Right hindlimb (tissue), 1 donor: ENCODE measurements at regions not wholly inside any gene's neighbourhood (a gene's known extent, or its start where the extent isn't known, plus 50 kb on each side); places are given as distances from the start of the nearest gene placed in this dataset.

Experiments used
- DNase-seq: peaks from one replicate; pipeline ENCODE4 v3.0.0-alpha.2; 2018

GRCh38 chrY:15535131-15535530 is 1010.8 kb downstream of the NLGN4Y start:
- no peak for DNase-seq

- DNase-seq, result no peak
These were observed 1011.6 kb downstream of the NLGN4Y start for GRCh38 chrY:15535784-15536511.

GRCh38 chrY:15540516-15540915 is 1016.2 kb downstream of the NLGN4Y start:
- DNase-seq, result no peak

GRCh38 chrY:15546177-15546754 is 1021.9 kb downstream of the NLGN4Y start:
- no peak for DNase-seq

DNA sequence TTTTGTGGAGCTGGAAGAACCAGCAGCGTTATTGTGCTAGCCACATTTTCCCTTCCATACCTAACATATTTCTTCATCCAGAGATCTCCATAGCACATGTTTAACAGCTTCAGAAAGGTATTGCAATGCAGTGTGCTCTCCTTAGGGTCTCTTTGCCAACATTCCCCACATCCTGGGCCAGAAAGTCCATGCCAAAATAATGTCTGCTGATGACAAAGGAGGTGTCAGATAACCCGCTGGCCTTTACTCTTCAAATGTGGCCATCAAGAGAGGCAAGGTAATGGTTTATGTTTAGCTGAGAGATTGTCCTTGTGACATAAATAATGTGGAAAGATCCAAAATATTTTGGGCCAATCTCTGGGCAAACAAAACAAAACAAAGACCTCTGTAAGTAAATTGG is 1027.7 kb downstream of the NLGN4Y start:
- DNase-seq, result no peak

DNA sequence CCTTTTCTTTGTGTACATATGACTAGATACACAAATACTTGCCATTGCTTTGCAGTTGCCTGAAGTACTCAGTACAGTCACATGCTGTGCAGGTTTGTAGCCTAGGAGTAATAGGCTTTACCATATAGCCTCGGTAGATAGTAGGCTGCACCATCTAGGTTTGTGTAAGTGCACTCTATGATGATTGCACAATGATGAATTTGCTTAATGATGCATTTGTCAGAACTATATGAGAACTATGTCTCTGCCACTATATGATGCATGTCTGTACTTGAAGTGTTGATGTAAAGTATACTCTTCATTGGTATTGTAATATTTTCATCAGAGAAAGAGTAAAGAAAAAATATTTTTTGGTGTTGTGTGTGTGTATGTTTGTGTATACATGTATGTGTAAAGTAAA is 1030.7 kb downstream of the NLGN4Y start:
- DNase-seq, result no peak

DNA sequence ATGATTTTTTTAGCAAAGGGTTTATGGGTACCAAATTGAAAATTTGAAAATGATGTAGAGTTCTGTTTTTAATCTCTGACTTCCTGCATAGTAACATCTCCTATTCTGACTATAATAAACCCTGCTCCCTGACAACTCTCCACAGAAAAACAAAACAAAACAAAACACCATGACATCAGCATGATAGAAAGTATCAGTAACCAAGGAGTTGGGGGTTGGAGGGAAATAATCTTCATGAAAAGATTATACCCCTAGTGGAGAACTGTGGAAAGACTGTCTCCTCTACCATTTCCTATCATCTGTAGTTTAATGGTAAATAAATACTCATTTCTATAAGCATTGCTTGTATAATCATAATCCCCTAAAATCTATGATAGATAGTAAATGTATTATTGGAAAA is 1034.8 kb downstream of the NLGN4Y start:
- no peak for DNase-seq

GRCh38 chrY:15560840-15561239 is 1036.5 kb downstream of the NLGN4Y start:
- no peak for DNase-seq

DNA sequence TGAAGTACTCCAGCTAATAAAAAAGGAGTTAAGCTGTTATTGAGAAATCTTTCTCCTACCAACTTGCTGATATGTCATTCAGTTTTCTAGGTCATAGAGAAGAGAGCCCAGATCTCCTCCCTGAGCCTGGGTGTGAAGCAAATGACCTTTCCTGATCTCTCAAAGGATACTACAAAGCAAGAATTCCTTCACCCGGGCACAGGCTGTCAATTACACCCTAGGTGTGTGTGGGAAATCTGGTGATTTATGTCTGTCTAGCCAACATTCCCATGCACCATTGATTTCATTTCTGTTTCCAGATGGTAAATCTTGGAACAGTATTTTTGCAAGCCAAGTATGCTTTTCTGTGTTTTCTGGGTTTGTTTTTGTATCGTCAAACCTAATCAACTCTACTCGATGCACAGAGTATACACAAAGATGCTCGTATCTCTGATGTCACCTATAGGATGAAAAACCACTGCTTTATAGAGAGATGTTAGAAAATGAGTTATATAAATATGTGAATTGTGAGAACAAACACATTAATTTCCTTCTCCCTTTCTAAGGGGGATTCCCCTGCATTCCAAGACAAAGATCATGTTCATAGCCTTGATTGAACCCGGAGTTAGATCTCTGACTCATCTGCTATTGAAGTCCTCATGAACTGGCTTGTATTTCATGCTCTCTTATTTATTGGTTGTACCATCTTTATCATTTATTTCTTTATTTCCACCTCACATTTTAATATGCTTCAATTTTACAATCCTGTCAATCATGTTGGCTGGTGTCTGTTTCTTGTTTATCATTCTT is 1037.4 kb downstream of the NLGN4Y start:
- no peak for DNase-seq

- DNase-seq, result no peak
These were observed 1053.6 kb downstream of the NLGN4Y start for GRCh38 chrY:15577886-15578285.

DNA sequence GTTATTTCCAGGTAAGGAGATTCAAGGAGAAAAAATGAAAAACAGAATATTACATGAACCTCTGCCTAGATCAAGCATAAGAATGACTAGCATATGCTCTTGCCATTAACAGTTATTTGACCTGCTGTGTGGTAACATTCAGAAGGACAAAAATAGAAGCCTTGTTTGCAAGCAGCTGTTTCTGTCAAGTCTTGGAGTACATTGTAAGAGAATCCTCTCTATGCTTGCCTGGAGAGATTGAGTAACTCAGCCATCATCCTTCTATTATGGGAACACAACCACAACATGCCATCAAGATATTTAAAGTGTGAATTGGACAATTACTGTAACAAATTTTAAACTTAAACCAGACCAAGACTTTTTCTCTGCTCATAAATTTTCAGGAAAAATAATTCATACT is 1054.4 kb downstream of the NLGN4Y start:
- DNase-seq, result no peak

- DNase-seq, result no peak
These were observed 1054.9 kb downstream of the NLGN4Y start for GRCh38 chrY:15579245-15579644.

DNA sequence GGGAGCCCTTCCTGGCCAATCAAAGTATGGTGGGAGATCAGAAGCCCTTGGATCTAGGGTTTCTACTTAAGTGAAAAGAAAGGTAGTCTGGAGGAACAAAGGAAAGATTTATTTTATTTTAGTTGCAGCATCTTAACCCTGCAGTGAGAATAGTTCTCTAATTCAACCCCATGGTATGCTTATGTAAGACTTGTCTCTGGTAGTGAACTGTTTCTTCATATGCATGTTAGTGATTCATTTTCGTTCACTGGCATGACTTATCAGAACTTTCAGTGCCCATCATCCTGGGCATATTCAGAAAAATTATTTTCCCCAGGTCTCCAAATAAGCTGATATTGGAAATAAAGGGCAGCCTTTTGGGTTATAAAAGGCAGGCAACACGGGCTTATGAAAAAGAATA is 1058.8 kb downstream of the NLGN4Y start:
- no peak for DNase-seq

DNA sequence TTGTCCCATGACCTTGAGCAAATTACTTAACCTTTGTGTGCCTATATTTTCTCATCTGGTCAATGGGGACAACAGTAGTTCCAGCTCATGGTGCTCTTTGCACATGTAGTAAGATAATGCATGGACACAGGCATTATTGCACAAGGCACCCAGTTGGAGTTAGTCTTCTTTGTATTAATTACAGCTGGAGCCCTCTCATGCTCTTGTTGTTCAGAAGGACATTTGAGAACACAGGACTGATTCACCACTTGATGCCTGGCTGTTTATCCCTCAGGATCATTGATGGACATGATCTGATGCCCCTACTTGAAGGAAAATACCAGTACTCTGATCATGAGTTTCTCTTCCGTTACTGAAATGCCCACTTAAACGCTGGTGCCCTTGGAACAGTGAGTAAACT is 1068.6 kb downstream of the NLGN4Y start:
- no peak for DNase-seq

DNA sequence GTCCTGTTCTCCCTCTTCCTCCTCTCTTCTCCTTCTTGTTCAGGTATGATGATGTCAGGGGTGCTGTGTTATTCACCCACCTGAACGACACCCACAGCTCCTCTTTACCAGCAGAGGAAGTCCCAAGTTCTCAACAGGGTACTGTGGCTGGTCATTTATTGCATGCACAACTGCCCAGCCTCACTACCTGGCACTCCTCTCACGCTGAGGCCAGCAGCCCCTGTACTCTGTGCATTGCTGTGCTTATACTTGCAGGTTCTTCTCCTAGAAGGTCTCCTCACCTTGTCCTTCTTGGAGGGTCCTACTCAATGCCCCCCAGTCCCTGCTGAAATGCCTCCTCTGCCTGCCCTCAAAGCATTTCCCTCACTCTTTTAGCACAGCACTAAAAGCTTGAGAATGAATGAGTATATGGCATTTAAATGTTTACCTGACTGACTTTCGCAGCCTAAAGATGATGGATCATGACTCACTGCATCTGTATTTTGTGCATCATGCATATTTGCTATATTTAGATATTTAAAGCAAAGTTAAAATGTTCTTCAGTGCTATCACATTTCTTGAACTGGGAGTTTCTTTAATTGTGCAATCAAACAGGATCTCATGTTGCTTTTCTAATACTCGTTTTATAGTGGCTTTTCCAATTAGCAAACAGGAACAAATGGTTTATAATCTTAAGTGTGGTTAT is 1069.3 kb downstream of the NLGN4Y start:
- no peak for DNase-seq

DNA sequence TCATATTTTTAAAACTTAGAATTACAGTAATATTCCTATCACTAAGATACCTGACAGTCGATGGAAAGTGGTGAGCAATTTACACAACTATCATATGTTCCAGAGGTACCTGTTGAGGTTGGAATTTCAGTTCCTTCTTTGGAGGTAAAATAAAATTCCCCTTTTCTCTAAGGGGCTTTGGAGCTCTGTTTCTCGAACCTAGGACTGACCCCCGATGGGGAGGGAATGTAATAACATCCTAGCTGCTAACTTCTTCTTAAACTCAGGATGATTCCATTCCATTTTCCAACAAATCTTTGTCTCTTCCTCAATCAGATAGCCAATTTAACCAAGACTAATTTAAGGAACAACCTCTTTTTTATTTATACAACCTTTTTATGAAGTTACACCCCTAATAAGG is 1069.8 kb downstream of the NLGN4Y start:
- no peak for DNase-seq

GRCh38 chrY:15600565-15600964 is 1076.2 kb downstream of the NLGN4Y start:
- no peak for DNase-seq

DNA sequence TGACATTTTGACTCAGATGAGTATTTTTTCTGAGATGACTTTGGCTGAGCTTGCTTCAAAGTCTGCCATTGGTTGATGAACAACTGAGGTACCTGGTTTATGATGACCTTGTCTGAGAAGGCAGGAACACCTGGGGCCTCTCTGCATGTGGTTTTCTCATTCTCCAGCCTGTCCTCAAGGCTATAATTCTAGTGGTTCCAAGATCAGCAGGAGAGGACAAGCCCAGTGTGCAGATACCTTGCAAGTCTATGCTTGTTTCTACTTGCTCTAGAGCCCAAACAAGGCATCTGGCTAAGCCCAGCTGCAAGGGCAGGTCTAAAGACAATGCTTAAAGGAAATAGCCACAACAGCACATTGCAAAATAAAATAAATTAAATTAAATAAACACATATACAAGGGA is 1100.0 kb downstream of the NLGN4Y start:
- DNase-seq, result no peak

GRCh38 chrY:15624928-15625327 is 1100.6 kb downstream of the NLGN4Y start:
- DNase-seq, result no peak

- DNase-seq, result no peak
These were observed 1123.9 kb downstream of the NLGN4Y start for GRCh38 chrY:15648198-15648597.

DNA sequence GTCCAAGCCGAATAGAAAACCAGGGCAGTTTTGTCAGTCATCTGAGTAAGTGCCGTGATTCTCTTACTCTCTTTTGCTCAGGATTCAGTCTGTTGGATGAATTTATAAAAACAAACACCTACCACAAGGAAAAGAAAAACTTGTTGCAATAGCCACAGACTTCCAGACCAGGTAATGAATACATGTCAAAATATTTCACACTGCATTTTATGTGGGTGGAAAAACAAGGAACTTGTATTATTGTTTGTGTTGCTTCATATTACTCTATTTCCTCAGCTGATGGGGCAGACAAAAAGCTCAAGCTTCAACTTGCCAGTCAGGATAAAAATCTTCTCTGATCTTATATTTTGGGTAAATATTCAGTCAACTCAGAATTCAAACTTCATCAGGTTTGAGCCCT is 1125.7 kb downstream of the NLGN4Y start:
- no peak for DNase-seq

DNA sequence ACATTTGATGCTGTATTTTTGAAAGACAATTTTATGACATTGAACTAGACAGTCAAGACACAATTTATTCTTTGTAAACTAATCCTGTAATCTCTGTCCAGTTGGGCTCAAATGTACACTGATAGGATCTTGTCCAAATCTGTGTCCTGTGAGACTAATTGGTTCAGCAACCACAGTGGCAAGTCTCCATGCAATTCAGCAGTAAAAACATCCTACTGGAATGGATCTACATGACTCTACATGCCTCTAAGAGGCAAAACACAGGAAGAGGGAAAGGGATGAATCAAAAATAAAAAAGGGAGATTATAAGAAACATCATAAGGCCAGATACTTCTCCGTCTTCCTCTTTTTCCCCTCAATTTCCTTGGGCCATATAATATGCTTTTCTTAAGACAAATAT is 1164.2 kb downstream of the NLGN4Y start:
- DNase-seq, result no peak

DNA sequence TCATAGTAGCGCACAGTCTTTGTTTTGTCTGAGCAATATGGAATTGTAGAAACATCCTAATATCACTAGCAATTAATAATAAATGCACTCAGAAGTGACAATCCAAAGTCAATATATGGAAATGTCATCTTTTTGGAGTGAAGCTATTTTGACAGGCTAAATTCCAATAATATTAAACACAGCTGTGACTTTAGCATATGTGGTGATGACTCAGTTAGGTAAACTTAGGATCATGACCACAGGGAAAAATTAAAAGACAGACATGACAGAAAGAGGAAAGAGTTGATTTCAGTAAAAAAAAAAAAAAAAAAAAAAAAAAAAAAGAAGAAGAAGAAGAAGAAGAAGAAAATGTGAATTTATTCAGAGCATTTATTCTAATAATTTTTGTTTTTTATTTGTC is 1165.7 kb downstream of the NLGN4Y start:
- DNase-seq, result no peak

DNA sequence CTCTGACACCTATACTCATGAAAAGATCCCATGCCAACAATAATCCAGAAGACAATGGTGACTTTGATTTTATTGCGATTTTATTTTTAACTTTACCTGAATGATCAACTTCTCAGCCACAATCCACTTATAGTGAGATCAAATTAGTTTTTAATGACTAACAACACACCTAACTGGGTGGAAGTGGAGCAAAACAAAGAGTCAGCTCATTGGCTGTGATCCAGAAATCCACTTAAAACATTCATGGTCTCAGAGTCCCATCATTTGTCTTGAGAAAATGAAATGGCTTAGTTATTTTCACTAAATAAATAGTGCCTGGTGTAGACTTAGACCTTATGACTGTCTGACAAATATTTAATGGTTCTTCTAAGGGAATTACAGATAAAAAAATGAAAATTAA is 1177.8 kb downstream of the NLGN4Y start:
- DNase-seq, result no peak
